ENCODE measurements at regions not wholly inside any gene's neighbourhood (a gene's known extent, or its start where the extent isn't known, plus 50 kb on each side); places are given as distances from the start of the nearest gene placed in this dataset.

GRCh38 chr10:4012848-4013247 lies 227.8 kb upstream of the KLF6 start:
- TF ChIP-seq, protein P1, sequence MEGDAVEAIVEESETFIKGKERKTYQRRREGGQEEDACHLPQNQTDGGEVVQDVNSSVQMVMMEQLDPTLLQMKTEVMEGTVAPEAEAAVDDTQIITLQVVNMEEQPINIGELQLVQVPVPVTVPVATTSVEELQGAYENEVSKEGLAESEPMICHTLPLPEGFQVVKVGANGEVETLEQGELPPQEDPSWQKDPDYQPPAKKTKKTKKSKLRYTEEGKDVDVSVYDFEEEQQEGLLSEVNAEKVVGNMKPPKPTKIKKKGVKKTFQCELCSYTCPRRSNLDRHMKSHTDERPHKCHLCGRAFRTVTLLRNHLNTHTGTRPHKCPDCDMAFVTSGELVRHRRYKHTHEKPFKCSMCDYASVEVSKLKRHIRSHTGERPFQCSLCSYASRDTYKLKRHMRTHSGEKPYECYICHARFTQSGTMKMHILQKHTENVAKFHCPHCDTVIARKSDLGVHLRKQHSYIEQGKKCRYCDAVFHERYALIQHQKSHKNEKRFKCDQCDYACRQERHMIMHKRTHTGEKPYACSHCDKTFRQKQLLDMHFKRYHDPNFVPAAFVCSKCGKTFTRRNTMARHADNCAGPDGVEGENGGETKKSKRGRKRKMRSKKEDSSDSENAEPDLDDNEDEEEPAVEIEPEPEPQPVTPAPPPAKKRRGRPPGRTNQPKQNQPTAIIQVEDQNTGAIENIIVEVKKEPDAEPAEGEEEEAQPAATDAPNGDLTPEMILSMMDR (IDR thresholded peaks at IDR 0.05) = no peak
- no peak for TF ChIP-seq POLR2A (IDR thresholded peaks at IDR 0.05)

All from testis (tissue), 2 donors.